Pons (tissue), 1 donor: ENCODE measurements at regions not wholly inside any gene's neighbourhood (a gene's known extent, or its start where the extent isn't known, plus 50 kb on each side); places are given as distances from the start of the nearest gene placed in this dataset.

Experiments
- DNase-seq: peaks from one replicate; pipeline ENCODE4 v3.0.0-alpha.2; 2016; ENCODE audit warnings: low spot score

- DNase-seq: peak; percentile 39
Measured at GRCh38 chr10:78944723-78945312, 123.9 kb upstream of the ZMIZ1 start.

DNA sequence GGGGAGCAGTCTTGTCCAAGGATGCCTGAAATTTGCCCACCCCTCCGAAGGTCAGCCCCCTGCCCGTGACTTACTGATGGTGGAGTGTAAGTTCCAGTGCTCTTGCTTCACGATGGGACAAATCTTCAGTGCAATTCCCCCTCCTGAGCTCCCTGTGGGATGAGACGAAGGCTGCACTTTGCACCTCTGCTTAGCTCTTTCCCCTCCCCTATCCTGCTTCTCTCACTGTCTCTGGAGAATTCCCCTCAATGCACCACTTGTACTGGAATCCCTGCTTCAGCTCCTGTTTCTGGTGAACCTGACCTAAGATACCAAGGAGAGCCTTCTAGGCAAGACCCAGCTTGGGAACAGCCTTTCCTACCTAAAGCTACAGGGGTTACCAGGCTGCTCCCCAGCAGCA is 122.9 kb upstream of the ZMIZ1 start:
- DNase-seq: no peak

- DNase-seq: no peak
Measured at GRCh38 chr10:78947226-78947625, 121.5 kb upstream of the ZMIZ1 start.

DNA sequence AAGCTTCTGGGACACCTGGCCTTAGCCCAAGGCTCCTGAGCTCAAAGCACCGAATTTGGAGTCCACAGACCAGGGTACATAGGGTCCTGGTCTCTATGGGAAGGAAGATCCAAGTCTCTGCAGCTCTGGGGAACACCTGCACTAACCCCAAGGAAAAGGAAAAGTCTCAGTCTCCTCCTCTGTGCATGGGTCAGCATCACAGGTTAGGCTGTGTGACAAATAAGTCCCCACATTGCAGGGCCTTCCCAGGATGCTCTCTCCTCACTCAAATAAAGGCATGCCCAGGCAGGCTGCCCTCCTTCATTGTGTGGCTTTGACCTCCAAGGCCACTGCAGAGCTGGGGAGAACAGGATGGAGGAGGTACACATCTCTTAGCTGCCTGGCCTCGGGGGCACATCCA is 121.0 kb upstream of the ZMIZ1 start:
- DNase-seq: no peak

DNA sequence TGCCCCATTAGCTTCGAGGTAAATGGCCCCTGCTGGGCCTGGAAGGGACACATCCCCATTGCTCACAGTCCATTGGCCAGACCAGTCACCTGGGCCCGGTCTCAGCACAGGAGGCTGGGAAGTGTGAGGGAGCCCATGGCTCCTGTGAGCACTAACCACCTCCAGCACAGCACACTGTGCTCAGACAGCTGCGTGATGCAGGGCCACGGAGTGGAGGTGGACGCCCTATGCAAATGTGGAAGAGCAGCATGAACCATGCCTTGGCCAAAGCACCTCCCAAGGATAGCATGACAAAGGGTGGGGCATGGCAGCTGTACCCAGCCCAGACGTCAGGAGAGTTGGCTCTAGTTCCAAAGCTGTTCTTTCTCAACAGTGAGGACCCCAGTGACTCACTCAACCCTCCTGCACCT is 120.1 kb upstream of the ZMIZ1 start:
- no peak for DNase-seq

GRCh38 chr10:78950656-78951587 is 117.8 kb upstream of the ZMIZ1 start:
- DNase-seq: no peak

GRCh38 chr10:78952030-78952429 is 116.7 kb upstream of the ZMIZ1 start:
- DNase-seq: no peak

GRCh38 chr10:78952686-78953085 is 116.1 kb upstream of the ZMIZ1 start:
- DNase-seq: no peak

GRCh38 chr10:78953113-78953798 is 115.5 kb upstream of the ZMIZ1 start:
- no peak for DNase-seq

DNA sequence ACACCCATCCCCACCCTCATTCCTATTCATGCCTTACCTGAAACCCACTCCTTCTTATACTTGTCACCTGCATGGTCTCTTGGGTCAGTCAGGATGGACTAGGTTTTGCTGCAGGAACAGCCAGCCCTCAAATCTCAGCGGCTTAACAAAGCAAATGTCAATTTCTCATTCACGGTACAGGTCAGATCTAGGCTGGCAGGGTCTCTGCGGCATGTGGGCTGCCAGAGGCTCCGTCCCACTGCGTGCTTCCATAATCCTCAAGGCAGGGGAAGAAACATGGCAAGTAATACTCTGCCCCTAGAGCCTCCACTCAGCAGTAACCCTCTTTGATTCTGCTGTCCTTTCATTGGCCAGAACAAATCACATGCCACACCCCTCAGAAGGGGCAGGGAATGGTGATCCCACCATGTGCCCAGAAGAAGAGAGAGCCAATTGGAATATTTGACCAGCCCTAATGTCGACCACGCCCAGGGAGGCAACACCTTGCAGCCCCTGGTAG is 114.9 kb upstream of the ZMIZ1 start:
- DNase-seq: no peak

DNA sequence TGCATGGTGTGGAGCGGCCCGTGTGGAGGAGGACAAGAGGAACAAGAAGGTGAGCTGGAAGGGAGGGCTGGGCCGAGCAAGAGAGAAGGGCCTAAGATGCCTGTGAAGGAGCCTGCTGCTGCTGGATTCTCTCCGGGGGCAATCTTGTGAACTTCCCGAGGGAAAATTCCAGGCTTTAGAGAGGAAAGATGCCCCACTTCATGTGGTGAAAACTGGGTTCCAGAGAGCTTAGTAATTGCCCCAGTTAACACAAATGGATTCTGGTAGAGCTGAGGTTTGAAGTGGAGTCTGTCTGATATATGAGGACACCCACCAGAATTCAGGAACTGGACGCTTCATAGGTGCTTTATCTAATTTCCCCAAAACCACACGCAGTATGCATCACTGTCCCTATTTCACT is 114.1 kb upstream of the ZMIZ1 start:
- DNase-seq: no peak

DNA sequence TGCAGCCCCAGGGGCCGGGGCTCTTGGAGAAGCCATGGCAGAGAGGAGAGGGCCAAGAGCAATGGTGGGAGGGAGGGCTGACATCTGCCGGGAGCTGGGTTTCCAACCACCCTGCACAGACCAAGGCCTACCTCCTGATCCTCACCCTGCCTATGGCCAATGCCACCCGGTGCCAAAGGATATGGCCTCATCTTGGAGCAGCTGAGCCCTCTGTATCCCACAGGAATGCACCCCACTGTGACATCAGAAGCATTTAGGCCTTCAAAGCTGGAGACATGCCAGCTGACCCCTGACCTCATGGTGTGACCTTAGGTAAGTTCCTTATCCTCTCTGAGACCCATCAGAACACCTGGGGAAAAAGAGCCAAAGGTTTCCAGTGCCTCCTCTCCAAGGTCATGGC is 113.6 kb upstream of the ZMIZ1 start:
- DNase-seq: no peak

DNA sequence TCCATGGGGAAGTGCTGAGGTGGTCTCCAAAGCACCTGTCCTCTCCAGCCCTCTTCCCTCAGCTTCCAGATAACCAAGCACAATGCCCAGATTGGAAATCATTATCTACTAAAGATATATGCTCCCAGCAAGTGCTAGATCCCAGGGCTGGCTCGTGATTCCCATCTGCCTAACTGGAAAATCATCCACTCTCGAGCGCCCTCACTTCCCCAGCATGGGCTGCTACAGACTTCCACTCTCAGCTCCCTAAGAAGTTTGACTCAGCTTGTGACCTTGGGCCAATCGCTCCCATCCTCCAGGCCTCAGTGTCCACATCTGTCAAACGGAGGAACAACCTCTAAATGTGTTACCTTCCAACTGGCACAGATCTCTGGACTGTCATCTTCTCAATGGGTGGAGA is 112.4 kb upstream of the ZMIZ1 start:
- DNase-seq: no peak

DNA sequence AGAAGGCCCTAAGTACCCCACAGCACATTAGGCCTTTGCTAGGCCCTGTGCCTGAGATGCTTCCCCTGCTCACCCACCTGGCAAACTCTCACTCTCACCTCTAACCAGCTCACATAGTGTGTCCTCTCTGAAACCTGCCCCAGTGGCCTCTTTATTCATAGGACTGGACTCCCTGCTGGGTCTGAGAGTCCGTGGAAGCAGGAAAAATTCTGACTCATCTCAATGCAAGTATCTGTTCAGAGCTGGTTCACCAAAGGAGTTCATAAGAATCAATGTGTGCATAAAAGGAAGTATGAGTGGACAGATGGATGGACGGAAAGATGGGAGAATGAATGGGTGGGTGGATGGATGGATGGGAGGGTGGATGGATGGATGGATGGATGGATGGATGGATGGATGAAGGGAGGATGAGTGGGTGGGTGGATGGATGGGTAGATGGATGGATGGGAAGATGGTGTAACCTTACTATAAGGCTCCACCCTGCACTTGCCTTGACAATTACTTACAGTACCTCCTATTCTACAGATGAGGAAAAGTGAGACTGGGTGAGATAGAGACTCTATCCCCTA is 111.2 kb upstream of the ZMIZ1 start:
- no peak for DNase-seq

- no peak for DNase-seq
Measured at GRCh38 chr10:78959217-78959923, 109.4 kb upstream of the ZMIZ1 start.

DNA sequence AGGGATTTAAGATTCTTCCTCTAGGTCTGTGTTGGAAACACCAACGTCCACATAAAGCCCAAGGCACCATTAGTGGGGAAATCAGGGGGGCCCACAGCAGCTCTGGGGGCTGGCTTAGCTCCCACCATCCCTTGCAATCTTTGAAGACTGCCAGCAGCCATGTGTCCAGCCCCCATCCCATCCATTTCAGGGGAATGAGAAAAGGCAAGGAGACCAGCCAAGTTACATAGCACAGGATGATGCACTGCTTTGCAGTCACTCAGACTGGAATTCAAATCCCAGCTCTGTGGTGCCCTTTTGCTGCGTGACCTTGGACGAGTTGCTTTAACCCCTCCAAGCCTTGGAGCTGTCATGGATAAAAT is 108.9 kb upstream of the ZMIZ1 start:
- no peak for DNase-seq

GRCh38 chr10:78960316-78960800 is 108.4 kb upstream of the ZMIZ1 start:
- DNase-seq: peak; percentile 79

GRCh38 chr10:78961760-78962159 is 107.0 kb upstream of the ZMIZ1 start:
- no peak for DNase-seq

GRCh38 chr10:78963074-78964034 is 105.4 kb upstream of the ZMIZ1 start:
- DNase-seq: no peak

GRCh38 chr10:78964274-78964951 is 104.4 kb upstream of the ZMIZ1 start:
- no peak for DNase-seq
